NCI-H1105 treated with DMSO at 0.1 percent for 48 hours (cell line): ENCODE measurements at regions not wholly inside any gene's neighbourhood (a gene's known extent, or its start where the extent isn't known, plus 50 kb on each side); places are given as distances from the start of the nearest gene placed in this dataset.
"Not testable (repeated sequence)": the region's sequence is repeated elsewhere in the genome, so short reads cannot be mapped to it uniquely, and the experiment has no call there.

Source experiments
- DNase-seq: peaks from one replicate; lab custom pipeline; 2025; lab: John Stamatoyannopoulos, UW

DNA sequence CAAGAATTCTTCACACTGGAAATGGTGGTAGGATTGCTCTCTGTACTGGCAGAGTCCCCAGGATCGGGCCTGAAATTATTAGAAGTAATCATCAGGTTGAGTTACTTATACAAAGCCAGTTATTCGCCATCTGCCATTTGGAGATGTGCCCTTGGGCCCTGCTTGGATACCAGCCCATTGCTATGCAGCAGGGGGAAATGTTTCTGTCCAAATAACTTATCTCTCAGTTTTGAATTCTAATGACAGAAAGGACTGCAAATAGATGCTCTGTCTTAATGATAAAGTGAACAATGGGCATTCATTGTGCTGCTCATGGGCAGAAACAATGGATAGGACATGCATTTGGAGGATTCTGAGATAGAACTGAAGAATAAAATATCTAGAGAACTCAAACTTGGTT lies 139.1 kb upstream of the PELI2 start:
- peak; percentile 18 for DNase-seq

DNA sequence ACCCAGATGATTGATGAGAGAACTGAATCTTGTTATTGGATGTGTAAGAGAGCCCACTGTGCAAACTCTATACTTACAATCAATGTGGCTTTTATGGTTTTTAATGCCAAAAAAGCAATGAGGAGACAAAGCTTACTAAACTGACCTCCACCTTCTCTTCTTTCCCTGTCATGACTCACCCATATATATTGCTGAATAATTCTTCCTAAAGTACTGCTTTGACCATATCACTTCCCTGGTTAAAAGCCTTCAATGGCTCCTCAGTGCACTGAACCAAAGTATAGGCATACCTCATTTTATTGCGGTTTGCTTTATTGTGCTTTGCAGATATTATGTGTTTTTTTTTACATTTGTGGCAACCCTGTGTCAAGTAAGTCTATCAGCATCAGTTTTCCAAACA lies 138.4 kb upstream of the PELI2 start:
- no peak for DNase-seq

DNA sequence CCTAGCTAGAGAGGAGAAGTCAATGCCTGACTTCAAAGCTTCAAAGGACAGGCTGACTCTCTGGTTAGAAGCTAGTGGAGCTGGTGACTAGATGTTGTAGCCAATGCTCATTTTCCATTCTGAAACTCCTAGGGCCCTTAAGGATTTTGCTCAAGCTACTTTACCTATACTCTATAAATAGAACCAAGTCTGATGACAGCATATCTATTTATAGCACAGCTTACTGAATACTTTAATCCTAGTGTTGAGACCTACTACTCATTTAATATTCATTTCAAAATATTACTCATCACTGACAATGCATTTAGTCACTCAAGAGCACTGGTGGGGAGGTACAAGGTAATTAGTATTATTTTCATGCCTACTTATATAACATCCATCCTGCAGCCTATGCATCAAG lies 137.2 kb upstream of the PELI2 start:
- DNase-seq: no peak

DNA sequence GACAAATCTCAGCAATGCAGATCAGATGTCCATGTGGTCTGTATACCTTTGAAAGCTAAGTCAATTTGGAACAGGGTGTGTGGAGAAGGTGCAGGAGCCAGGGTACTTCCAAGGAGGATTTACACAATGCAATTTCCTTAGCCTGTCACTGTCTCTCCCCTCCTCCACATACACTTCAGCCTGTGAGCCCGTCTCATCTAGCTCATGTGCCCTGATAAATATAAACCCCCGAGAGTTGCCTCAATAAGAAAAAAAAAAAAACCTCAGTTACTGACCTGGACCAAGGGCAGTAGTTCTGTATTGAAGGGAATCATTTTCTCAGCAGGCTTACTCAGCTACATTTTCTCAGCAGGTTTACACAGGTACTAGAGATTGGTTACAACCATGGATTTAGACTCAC lies 132.1 kb upstream of the PELI2 start:
- DNase-seq: no peak

DNA sequence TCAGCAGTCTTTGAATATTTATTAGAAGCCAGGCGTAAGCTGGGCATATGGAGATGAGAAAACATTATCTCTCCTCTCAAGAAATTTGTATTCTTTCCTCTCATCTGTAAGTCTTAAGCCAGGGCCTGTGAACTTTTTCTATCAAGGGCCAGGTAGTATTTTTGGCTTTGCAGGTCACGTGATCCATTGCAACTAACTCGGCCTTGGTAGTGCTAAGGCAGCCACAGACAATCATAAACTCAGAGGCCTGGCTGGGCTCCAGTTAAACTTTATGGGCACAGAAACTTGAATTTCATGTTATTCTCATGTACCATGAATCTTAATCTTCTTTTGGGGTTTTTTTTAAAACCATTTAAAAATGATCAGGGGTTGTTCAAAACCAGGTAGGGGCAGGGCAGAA lies 117.4 kb upstream of the PELI2 start:
- DNase-seq: no peak

DNA sequence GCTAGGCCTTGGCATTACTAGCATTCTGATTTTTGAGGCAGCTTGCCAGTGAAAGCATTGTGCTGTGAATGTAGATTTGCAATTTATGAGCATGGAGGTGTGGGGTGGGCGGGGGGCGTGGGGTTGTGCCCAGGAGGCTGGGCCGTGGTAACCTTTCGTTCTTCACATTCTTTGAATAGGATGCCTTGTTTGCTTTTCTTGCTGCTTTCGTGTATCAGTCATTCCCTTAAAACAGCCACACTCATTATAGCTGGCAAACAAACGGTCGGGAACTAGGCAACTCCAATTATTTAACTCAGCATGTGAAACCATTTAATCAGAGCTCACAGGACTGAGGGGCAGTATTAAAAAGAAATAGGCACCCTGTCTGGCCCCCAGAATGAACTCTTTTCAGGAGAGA lies 115.9 kb upstream of the PELI2 start:
- no peak for DNase-seq

DNA sequence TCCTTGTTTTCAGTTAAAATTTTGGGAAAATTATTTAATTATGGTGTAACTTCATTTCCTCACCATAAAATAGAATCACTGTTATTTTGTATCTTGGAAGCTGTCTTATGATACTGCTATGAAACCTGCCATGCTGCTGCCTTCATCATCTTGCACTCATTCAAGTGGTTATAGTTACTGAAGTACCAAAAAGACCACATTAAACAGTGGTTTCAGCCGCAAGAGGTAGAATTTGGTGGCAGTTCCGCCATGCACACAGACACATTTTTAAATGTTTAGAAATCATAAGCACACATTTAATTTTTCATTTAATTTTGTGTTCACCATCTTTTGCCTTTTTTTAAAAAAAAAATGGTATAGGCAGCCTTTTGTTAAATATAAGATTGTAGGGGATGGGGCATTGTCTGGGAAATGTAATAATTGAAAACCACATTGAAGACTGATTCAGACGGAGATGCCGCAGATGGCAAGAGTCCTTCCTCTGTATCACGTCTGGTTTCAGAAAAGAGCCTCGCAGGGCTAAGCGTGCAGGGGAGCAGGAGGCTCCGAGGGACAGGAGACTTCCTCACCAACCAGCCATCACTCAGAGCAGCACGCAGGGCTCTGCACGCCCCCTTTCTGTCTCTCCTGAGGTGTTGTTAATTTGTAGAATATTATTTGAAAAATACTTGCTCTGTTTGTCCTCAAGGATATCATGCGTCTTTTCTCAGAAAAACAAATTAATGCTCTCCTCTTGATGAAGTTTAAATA lies 115.2 kb upstream of the PELI2 start:
- no peak for DNase-seq

DNA sequence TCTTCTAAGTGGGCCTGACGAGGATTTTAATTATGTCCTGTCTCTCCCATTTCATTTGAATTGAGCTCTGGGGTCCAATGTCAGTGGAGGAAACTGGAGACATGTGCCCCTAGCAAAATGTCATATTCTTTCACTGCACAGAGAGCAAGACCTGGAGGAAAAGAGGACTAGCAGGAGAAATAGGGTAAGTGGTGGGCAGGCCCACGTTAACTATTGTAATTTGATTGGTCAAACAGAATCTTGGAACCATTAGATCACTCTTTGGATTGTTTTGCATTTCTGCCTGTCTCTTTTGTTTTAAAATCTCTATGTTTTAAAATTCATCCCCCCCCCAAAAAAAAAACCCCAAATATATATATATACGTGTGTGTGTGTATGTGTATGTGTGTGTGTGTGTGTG lies 113.9 kb upstream of the PELI2 start:
- no peak for DNase-seq

DNA sequence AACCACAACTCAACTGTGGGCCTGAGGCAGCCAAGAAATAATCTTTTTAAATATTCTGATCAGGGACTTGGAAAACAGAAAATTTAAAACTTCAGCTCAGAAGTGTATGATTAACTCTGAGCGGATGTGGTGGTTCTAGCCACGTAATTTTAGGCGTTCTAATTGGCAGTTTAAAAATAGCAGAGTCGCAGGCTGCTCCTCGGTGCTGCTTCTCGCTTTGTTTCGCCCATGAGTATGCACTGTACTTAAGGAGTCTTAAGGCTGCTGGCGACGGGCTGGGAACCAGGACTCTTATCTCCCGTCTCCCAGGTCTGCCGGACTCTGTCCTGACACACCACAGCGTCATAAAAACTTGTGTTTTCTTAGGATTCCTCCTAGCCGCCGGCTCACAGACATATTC lies 113.4 kb upstream of the PELI2 start:
- DNase-seq: no peak

DNA sequence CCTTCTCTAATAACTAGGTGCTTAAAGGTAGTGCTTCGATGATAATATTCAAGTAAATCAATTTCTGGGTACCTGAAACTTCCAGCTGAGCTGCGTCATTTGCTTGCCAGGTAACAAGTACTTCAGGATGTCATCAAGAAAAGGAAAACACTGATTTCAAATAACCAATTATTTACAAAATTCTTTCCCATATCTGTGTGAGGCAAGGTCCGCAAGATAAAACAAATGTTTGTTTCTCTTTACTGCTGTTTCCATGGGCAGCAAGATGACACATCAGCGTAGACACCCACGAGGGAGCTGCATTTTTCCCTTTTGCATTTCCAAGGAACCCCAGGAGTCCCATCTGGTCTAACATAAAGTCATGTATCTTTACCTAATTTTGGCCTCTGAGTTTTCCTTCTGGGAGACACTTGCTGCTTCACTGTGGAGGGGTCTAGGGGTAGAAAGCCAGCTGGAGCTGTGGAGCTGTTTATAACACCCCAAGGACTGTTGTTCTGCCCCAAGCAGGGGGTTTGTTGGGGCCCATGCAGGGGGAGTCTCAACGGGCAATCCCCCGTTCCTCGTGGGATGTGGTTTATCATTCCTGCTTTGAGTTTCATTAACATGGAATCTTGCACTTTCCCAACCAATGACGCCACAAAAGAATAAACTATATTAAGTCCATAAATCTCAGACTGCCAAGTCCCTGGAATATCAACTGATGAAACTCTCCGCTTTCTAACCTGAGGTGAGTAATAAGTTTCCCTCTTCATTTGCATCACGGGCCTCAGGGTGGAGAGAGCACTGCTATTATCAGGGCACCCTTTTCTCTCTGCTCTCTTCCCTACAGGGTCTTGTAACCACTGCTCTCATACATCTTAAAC lies 112.8 kb upstream of the PELI2 start:
- DNase-seq: no peak

DNA sequence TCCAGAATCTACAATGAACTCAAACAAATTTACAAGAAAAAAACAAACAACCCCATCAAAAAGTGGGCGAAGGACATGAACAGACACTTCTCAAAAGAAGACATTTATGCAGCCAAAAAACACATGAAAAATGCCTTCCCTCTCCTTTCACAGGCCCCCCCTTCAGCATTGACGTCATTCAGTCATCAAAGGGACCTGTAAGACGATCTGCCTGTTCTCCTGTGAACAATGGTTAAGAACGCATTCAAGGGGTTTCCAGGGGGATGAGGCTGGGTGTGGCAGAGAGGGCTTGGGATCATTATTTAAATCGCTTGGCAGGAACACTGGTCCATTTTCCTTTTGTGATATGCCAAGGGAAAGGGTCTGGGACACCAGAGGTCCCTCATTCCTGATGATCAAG lies 110.7 kb upstream of the PELI2 start:
- peak; percentile 33 for DNase-seq

DNA sequence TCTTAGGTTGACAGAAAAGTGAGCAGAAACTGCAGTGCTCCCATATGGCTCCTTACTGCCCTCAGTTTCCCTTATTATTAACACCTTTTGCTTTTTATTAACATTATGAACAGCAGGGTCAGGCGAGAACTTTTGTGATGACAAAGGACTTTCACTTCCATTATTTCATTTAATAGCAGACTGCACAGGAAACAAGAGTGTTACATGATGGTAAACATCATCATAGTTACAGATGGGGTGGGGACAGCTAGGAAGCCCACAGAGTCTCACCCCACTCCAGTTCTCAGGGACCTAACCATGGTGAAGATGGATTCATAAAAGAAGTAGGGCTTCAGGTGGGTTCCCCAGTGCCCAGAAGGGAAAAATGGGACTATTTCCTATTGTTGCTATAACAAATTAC lies 110.1 kb upstream of the PELI2 start:
- no peak for DNase-seq

DNA sequence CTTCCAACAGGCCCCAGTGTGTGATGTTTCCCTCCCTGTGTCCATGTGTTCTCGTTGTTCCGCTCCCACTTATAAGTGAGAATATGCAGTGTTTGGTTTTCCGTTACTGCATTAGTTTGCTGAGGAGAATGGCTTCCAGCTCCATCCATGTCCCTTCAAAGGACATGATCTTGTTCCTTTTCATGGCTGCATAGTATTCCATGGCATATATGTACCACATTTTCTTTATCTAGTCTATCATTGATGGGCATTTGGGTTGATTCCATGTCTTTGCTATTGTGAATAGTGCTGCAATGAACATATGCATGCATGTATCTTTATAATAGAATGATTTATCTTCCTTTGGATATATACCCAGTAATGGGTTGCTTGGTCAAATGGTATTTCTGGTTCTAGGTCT lies 109.5 kb upstream of the PELI2 start:
- not testable (repeated sequence) for DNase-seq

DNA sequence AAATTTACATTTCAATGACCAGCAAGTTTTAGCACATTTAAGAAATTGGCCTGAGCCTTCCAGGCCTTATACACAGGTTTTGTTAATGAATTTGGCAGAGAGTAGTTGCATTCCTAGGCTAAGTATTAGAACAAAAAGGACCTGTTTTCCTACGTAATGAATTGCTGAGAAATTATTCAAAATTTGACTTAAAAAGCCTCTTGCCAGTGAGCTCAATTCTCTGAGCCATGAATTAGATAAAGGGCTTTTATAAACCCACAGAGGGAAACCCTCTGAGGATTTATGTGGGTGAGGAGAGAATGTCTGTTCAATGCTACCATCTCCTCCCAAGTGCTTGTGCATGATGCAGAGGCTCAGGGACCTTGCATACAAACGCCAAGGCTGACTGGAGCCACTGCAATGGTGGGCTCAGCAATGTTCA lies 94.5 kb upstream of the PELI2 start:
- no peak for DNase-seq

DNA sequence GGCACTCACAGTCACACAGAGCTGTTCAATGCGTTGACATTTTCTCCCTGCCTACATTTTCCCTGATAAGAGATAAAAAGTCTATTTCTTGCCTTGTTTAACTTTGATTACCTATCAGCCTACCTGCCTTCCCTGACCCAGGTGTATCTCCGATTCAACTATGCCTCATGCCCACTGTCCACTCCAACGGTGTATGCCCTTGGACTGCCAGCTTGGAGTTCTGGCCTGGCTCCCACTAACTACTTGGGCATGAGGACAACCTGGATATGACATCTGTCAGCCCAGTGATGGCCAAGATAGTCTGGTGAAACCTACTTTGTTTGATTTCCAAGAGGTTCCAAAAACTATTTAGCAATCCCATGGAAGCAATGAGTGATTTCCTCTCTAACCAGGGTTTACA lies 93.0 kb upstream of the PELI2 start:
- no peak for DNase-seq

DNA sequence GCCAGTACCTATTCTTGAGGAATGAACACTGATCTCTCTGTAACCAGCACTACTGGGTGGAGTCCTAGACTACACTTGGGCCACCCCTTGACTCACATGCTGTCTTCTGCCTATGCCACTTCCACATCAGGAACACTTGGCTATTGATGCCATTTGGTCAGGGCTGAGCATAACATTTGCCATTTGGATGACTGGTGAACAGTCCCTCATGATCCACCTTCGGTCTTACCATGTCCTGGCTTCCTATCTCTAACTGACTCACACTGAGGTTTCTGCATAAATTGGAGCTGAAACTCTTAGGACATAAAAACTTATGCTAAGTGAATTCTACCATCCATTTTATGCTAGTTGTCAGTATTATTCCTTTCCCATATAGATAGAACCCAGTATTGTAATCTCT lies 91.7 kb upstream of the PELI2 start:
- DNase-seq: no peak

DNA sequence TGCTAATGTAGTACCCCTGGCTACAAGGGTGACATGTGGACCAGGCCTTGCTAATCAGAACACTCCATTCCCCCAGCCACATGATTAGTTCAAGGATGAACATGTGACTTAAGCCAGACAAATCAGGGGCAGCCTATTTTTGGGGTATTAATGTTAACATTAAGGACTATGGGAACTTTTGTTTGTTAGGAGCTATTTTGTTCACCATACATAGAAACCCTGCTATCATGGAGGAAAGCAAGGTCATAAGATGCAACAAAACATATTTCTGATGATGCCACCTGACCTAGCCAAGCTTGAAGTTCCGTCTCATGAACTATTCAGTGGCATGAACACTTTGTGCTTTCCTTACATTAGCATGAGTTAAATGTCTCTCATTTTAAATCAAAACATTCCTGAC lies 90.8 kb upstream of the PELI2 start:
- no peak for DNase-seq

DNA sequence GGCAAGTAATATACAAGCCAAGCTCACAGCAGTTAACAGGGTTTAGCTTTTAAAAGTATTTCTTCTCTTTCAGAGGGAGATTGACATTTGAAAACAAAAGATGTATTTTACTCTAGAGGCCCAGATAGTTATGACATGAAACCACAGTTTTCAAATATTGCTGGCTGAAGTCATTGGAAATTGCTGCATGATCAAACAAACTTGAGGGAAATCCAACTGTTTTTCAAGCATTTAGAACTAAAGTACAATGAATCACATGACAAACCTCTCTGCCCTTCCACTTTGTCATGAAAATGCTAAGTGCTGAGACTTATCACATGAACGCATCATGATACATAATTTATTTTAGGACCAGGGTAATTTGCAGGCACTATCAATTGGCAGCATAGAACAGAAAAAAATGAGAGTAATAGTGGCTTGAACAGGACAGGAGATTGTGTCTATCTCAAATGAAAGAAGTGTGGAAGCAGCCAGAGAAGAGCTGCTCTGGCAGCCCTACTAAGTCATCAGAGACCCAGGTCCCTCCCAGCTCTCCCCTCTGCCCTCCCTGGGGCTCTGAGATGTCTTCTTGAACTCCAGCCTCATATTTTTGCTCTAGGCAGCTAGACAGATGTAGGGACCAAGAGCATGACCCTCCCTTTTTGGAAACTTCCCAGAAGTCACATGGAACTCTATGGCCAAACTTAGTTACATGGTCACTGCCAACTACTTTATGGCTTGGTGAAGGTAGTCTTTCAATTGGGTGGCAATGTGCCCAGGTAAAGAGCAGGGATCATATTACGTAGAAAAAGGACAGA lies 90.1 kb upstream of the PELI2 start:
- no peak for DNase-seq

DNA sequence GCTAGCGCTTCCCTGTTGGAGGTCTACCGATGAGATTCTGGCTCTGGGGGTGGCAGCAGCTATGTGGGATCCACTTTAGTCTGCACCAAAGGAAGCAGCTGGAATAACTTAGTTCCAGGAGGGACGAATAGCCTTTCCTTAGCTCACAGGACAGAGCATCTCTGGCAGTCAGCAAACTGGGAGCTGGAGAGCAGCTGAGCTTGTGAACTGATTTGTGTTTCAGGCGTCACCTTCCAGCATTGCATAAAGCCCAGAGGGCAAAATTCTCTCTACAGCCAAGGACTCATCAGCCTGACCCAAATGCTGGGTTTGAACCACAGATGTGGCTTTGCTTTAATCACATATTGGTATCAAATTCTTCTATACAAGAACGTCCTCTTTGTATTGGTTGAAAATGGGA lies 81.9 kb upstream of the PELI2 start:
- no peak for DNase-seq

DNA sequence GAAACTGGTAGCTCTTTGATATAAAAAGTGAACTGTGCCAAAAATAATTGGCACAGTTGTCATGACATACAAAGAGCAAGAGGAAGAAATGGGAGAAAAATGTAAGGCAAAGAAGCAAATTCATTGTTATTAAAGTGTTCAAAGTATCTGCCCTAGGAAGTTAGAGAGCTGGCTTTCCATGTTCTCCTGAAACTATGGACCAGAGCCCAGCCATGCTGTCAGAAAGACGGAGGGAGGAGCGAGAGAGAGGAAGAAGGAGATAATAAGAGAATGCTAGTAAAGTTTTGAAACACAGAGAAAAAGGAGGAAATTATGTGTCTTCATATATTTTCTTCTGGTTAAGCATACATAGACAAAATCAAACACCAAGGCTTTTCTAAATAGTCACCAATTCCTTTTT lies 78.1 kb upstream of the PELI2 start:
- DNase-seq: no peak

DNA sequence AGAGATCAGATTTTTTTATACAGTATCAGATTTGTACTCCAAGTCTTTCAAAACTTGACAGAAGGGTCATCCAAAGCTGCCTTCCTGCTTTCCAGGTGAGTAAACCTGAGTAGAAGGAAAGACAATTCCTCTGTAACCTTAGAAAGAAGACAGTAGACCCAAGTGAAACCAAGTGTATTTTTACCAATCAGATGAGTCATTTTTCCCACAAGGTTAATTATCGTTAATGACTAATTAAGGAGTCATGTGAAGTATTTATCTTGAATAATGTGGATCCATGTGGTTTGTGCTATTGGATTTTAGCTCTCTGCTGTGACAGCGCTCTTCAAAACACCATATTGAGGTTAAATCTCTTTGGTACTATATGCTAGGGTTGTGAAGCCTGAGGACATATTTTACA lies 74.0 kb upstream of the PELI2 start:
- no peak for DNase-seq

DNA sequence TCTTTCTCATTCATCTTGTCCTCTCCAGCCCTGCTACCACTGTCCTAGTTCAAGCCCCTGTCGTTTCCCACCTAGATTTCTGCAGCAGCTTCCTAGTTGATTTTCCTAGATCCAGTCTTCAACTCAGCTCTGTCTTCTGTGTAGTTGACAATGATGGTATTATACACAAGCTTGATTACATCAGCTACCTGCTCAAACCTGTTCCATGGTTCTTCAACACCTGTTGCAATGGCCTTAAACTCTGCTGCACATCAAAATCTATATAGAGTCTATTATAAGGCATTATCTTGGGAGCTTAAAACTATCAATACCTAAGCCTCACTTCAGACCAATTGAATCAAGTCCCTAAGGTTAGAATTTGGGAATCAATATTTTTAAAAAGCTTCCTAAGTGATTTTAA lies 71.7 kb upstream of the PELI2 start:
- no peak for DNase-seq

DNA sequence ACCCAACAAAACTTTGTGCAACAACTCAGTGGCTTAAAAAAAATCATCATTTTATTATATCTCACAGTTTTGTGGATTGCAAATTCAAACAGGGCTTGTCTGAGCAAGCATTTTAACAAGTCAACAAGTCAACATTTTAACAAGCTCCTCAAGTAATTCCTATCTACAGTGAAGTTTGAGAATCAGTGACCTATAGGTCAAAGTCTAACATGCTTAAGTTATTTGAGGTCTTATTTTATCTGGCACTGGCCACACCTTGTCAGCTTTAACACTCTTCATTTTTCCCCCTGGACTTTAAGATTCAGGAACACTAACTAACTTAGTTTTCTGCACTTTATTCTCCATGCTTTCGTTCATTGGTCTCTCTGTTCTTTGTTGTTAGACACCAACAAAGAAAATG lies 71.2 kb upstream of the PELI2 start:
- DNase-seq: no peak
